ENCODE measurements at regions not wholly inside any gene's neighbourhood (a gene's known extent, or its start where the extent isn't known, plus 50 kb on each side); places are given as distances from the start of the nearest gene placed in this dataset.

DNA sequence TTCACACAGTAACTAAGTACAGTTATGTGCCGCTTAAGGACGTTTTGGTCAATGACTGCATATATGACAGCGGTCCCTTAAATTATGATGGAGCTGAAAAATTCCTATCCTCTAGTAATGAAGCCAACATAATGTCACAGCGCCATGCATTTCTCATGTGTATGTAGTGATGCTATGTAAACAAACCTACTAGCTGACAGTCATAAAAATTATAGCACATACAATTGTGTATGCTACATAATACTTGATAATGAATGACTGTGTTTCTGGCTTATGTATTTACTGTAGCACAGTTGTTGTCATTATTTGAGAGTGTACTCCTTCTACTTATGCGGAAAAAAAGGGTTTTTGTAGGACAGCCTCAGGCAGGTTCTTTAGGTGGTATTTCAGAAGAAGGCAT, 99.7 kb downstream of the DACT1 start:
- TF ChIP-seq CTCF (IDR thresholded peaks at IDR 0.05) (no peak), POLR2A (IDR thresholded peaks at IDR 0.05) (no peak)

Measured in vagina (tissue), 2 donors.